WI38 (cell line): ENCODE measurements at regions not wholly inside any gene's neighbourhood (a gene's known extent, or its start where the extent isn't known, plus 50 kb on each side); places are given as distances from the start of the nearest gene placed in this dataset.

Source experiments
- H3K4me3 ChIP-seq: 2 replicates; pipeline ENCODE4 v1.5.1; 2011; ENCODE audit warnings: low read depth, mild to moderate bottlenecking, control low read depth, low read length
- CTCF ChIP-seq: IDR thresholded peaks from 2 replicates; pipeline ENCODE4 v1.5.1; 2012; ENCODE audit warnings: low read depth, mild to moderate bottlenecking, control low read depth, low read length

- TF ChIP-seq CTCF = no peak
- H3K4me3 ChIP-seq = no peak overlapping the region
Measured at GRCh38 chr13:62920159-62920558, 1504.5 kb upstream of the PCDH20 start.

- no peak overlapping the region for H3K4me3 ChIP-seq
- TF ChIP-seq CTCF = no peak
Measured at GRCh38 chr13:62919491-62919890, 1503.8 kb upstream of the PCDH20 start.

DNA sequence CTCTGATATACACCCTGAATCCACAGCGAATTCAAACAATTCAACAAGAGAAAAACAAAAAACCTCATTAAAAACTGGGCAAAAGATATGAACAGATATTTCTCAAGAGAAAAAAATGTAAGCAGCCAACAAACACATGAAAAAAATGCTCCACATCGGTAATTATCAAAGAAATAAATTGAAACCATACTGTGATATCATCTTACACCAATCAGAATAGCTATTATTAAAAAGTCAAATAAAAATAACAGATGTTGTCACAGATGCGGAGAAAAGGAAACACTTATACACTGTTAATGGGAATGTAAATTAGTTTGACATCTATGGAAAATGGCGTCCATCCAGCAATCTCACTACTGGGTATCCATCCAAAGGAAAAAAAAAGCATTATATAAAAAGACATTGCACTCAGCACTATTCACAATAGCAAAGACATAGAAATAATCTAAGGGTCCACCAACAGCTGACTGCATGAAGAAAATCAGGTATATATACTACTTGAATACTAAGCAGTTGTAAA is 1495.0 kb upstream of the PCDH20 start:
- no peak overlapping the region for H3K4me3 ChIP-seq
- no peak for TF ChIP-seq CTCF

DNA sequence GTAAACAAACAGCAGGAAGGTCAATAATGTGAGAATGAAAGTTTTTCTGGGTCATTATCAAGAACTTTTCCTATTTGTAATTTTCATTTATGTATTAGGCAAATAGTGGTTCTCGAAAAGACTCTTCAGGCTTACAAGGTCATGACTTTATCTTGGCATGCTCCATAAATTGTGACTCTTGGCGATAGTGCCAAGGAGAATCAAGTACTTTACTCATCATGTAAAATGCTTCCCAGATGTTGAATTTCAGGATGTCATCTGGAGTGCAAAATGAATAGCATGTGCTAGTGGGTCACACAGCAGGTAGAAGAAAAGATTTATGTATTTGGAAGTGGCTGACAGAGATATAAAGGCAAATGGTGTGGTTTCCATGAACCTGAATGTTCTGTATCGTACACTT is 1492.7 kb upstream of the PCDH20 start:
- TF ChIP-seq CTCF = no peak
- H3K4me3 ChIP-seq = no peak overlapping the region

- TF ChIP-seq CTCF = no peak
- no peak overlapping the region for H3K4me3 ChIP-seq
Measured at GRCh38 chr13:62906896-62907295, 1491.2 kb upstream of the PCDH20 start.

DNA sequence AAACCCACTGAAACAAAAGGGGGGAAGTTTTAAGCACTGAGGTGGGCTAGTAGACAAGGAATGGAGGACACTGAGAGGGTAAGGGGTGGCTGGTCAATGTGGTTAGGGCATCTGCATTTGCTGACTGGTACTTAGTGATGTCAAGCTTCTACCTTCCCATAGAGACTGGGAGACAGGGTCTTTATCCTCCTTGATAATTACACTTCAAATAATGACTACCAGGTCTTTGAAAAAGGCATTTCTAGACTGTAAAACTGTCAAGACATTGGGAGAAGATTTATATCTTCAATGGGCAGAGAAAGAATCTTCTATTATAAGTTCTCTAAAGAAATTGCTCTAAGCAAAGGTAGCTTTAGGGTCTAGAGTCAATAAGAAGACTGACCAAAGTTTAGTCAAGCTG is 1490.8 kb upstream of the PCDH20 start:
- no peak overlapping the region for H3K4me3 ChIP-seq
- no peak for TF ChIP-seq CTCF

DNA sequence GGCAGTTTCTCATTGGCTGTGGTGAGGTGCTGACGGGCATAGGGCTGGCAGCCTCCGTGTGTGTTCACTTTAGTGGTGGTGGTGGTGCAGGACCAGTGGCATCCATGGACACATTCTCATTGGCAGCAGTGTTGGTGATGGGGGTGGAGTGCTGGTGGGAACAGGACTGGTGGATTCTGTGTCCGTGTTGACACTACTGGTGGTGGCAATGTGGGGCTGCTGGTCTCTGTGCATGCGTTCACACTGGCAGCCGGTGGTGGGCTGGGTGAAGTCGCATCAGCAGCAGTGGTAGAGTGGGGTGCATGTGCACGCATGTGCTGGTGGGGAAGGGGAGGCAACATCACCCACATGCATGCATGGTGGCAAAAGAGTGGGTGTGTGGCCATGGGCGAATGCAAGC is 1471.4 kb upstream of the PCDH20 start:
- no peak for TF ChIP-seq CTCF
- no peak overlapping the region for H3K4me3 ChIP-seq
